ENCODE measurements at regions not wholly inside any gene's neighbourhood (a gene's known extent, or its start where the extent isn't known, plus 50 kb on each side); places are given as distances from the start of the nearest gene placed in this dataset.
"Not testable (repeated sequence)": the region's sequence is repeated elsewhere in the genome, so short reads cannot be mapped to it uniquely, and the experiment has no call there.

DNA sequence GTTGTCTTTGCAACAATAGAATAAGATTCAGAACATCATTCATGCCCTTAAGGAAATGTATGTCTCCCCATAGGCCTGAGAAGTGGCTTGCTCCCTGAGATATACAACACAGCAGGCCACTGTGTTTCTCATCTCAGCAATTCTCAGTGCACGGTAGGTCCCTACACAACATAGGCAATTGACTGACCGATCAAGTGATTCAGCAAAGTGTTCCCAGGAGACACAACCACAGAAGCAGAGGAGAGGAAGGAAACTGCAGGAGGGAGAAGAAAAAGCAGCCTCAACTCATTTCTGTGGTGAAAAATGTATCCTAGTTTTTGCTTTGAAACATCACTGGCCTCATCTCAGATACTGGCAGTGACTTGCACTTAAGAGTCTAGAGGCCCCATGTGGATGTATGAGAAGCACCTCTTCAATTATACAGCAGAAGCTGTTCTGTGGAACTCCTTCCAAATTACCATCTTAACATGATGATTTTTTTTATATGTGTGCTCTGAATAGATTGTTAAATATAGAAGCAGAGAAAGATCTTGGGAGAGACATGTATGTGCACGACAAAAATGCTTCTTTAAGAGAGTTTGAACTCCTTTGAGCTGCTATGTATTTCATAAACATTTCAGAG lies 306.8 kb downstream of the XPNPEP1 start:
- POLR2A ChIA-PET: no interaction called here
- Mint-ChIP-seq H3K4me3 (ENCODE audit: unreplicated experiment) (no peak overlapping the region), H3K9me3 (ENCODE audit: unreplicated experiment) (no peaks in the 10 kb centered on the region), H3K4me1 (ENCODE audit: low read depth, unreplicated experiment) (no peaks in the 10 kb centered on the region), H3K27me3 (ENCODE audit: insufficient read depth, unreplicated experiment) (no peaks in the 10 kb centered on the region), H3K27ac (ENCODE audit: unreplicated experiment) (no peak overlapping the region), H3K36me3 (ENCODE audit: insufficient read depth, unreplicated experiment) (no peaks in the 10 kb centered on the region)
- no peaks in the 10 kb centered on the region for H3K36me3 ChIP-seq (ENCODE audit: control insufficient read depth, insufficient read depth, low read length)
- no TSS peak for BruUV-seq (replicated peaks)
- H3K27me3 ChIP-seq (replicated peaks; ENCODE audit: control insufficient read depth, insufficient read depth, low read length): no peaks in the 10 kb centered on the region
- H3K4me1 ChIP-seq: no peaks in the 10 kb centered on the region
- TF ChIP-seq, protein P1, sequence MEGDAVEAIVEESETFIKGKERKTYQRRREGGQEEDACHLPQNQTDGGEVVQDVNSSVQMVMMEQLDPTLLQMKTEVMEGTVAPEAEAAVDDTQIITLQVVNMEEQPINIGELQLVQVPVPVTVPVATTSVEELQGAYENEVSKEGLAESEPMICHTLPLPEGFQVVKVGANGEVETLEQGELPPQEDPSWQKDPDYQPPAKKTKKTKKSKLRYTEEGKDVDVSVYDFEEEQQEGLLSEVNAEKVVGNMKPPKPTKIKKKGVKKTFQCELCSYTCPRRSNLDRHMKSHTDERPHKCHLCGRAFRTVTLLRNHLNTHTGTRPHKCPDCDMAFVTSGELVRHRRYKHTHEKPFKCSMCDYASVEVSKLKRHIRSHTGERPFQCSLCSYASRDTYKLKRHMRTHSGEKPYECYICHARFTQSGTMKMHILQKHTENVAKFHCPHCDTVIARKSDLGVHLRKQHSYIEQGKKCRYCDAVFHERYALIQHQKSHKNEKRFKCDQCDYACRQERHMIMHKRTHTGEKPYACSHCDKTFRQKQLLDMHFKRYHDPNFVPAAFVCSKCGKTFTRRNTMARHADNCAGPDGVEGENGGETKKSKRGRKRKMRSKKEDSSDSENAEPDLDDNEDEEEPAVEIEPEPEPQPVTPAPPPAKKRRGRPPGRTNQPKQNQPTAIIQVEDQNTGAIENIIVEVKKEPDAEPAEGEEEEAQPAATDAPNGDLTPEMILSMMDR (IDR thresholded peaks at IDR 0.05; ENCODE audit: insufficient read depth in 1 of 2, low read depth in 1 of 2, low read length in 1 of 2, severe bottlenecking in 1 of 2, unreplicated experiment in 1 of 2): no peak
- intact Hi-C loops (cut with micrococcal nuclease; ENCODE audit: unreplicated experiment): no loop called here
- DNase-seq: no peak
- CTCF ChIA-PET: no interaction called here
- H3K9me3 ChIP-seq: no peaks in the 10 kb centered on the region
- H3K4me3 ChIP-seq (ENCODE audit: low read depth, low read length): no peak overlapping the region

- H3K9me3 ChIP-seq; BruUV-seq (replicated peaks); H3K4me1 ChIP-seq; H3K27me3 ChIP-seq (replicated peaks; ENCODE audit: control insufficient read depth, insufficient read depth, low read length); DNase-seq; H3K4me1 Mint-ChIP-seq (ENCODE audit: low read depth, unreplicated experiment); CTCF ChIA-PET; intact Hi-C loops (cut with micrococcal nuclease; ENCODE audit: unreplicated experiment); H3K36me3 ChIP-seq (ENCODE audit: control insufficient read depth, insufficient read depth, low read length); H3K27ac Mint-ChIP-seq (ENCODE audit: unreplicated experiment); H3K4me3 Mint-ChIP-seq (ENCODE audit: unreplicated experiment); H3K36me3 Mint-ChIP-seq (ENCODE audit: insufficient read depth, unreplicated experiment); POLR2A ChIA-PET; H3K4me3 ChIP-seq (ENCODE audit: low read depth, low read length); H3K27me3 Mint-ChIP-seq (ENCODE audit: insufficient read depth, unreplicated experiment): not testable (repeated sequence)
- peaks cover 37% of the 10 kb centered on the region for H3K9me3 Mint-ChIP-seq (ENCODE audit: unreplicated experiment)
Measured at GRCh38 chr10:109595356-109595755, 328.0 kb downstream of the XPNPEP1 start.

DNA sequence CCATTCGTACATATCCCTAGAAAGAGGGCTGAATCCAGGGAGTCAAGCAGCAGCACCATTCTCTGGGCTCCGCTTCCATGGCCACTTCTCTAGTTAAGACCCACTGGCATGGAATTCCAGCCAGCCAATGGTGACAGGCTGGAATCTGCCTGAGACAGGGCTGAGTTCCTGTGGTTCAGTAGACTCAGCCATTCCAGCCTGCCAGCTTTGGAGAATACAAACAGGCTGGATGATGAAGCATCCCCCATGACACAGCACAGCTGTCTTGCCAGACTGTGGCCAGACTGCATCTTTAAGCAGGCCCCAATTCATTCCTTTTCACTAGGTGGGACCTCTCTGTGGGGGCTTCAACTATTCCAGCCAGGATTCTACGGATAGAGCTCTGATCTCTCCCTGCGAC lies 329.6 kb downstream of the XPNPEP1 start:
- Histone ChIP-seq H3K4me3 (ENCODE audit: low read depth, low read length) (no peak overlapping the region), H3K4me1 (no peaks in the 10 kb centered on the region), H3K9me3 (no peaks in the 10 kb centered on the region), H3K36me3 (ENCODE audit: control insufficient read depth, insufficient read depth, low read length) (no peaks in the 10 kb centered on the region), H3K27me3 (replicated peaks; ENCODE audit: control insufficient read depth, insufficient read depth, low read length) (no peaks in the 10 kb centered on the region)
- Mint-ChIP-seq H3K9me3 (ENCODE audit: unreplicated experiment) (peaks cover 32% of the 10 kb centered on the region), H3K4me1 (ENCODE audit: low read depth, unreplicated experiment) (no peaks in the 10 kb centered on the region), H3K36me3 (ENCODE audit: insufficient read depth, unreplicated experiment) (no peaks in the 10 kb centered on the region), H3K4me3 (ENCODE audit: unreplicated experiment) (no peak overlapping the region), H3K27ac (ENCODE audit: unreplicated experiment) (no peak overlapping the region), H3K27me3 (ENCODE audit: insufficient read depth, unreplicated experiment) (no peaks in the 10 kb centered on the region)
- intact Hi-C loops (cut with micrococcal nuclease; ENCODE audit: unreplicated experiment): no loop called here
- ChIA-PET POLR2A (no interaction called here), CTCF (no interaction called here)
- TF ChIP-seq, protein P1 (IDR thresholded peaks at IDR 0.05; ENCODE audit: insufficient read depth in 1 of 2, low read depth in 1 of 2, low read length in 1 of 2, severe bottlenecking in 1 of 2, unreplicated experiment in 1 of 2): no peak
- no peak for DNase-seq
- BruUV-seq (replicated peaks): no TSS peak

DNA sequence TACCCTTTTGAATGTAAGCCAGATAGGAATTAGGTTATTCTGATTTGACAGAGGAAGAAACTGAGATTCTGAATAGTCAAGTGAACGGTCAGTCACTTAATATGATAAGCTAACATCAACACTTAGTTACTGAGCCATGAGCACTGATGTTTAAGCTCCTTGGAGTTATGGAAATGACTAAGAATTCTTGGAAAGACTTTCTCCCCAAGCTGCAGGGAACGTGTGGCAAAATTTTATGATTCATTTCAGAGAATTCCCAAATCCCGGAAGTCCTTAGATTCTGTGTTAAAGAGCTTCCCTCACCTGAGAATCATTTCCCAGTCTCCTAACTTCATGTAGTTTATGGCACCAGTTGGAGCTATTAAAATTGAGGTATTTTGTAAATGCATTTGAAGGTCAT lies 330.9 kb downstream of the XPNPEP1 start:
- no peaks in the 10 kb centered on the region for H3K4me1 ChIP-seq
- no peak overlapping the region for H3K4me3 Mint-ChIP-seq (ENCODE audit: unreplicated experiment)
- DNase-seq: no peak
- TF ChIP-seq, protein P1 (IDR thresholded peaks at IDR 0.05; ENCODE audit: insufficient read depth in 1 of 2, low read depth in 1 of 2, low read length in 1 of 2, severe bottlenecking in 1 of 2, unreplicated experiment in 1 of 2): no peak
- no peaks in the 10 kb centered on the region for H3K27me3 ChIP-seq (replicated peaks; ENCODE audit: control insufficient read depth, insufficient read depth, low read length)
- H3K9me3 ChIP-seq: no peaks in the 10 kb centered on the region
- H3K4me1 Mint-ChIP-seq (ENCODE audit: low read depth, unreplicated experiment): no peaks in the 10 kb centered on the region
- no TSS peak for BruUV-seq (replicated peaks)
- intact Hi-C loops (cut with micrococcal nuclease; ENCODE audit: unreplicated experiment): no loop called here
- peaks cover 8% of the 10 kb centered on the region for H3K27me3 Mint-ChIP-seq (ENCODE audit: insufficient read depth, unreplicated experiment)
- H3K4me3 ChIP-seq (ENCODE audit: low read depth, low read length): no peak overlapping the region
- POLR2A ChIA-PET: no interaction called here
- H3K27ac Mint-ChIP-seq (ENCODE audit: unreplicated experiment): no peak overlapping the region
- CTCF ChIA-PET: no interaction called here
- H3K36me3 ChIP-seq (ENCODE audit: control insufficient read depth, insufficient read depth, low read length): no peaks in the 10 kb centered on the region
- no peaks in the 10 kb centered on the region for H3K36me3 Mint-ChIP-seq (ENCODE audit: insufficient read depth, unreplicated experiment)
- peaks cover 20% of the 10 kb centered on the region for H3K9me3 Mint-ChIP-seq (ENCODE audit: unreplicated experiment)
